K562 (cell line): ENCODE measurements at regions not wholly inside any gene's neighbourhood (a gene's known extent, or its start where the extent isn't known, plus 50 kb on each side); places are given as distances from the start of the nearest gene placed in this dataset.

Source experiments
- HLTF ChIP-seq: fragments of 450-650 bp; IDR thresholded peaks from 2 replicates; pipeline ENCODE4 v1.6.1; 2016
- LARP7 ChIP-seq: fragments of 450-650 bp; IDR thresholded peaks from 2 replicates; pipeline ENCODE4 v1.6.1; 2016
- NBN ChIP-seq: fragments of 450-650 bp; IDR thresholded peaks from 2 replicates; pipeline ENCODE4 v1.6.1; 2016; ENCODE audit warnings: low read depth, mild to moderate bottlenecking
- RCOR1 ChIP-seq, 2 experiments: IDR thresholded peaks; 2 replicates each; pipeline ENCODE4 v1.6.1; 2012; ENCODE audit warnings: low read depth in 2 of 2, low read length in 2 of 2, borderline replicate concordance in 1 of 2, improper control_type of control experiment in 1 of 2
- RHOXF2B ChIP-seq: fragments of 250-450 bp; sonication (Bioruptor Pico); conservative IDR thresholded peaks from 2 replicates; pipeline ENCODE4 v1.5.1; 2021
- TEAD4 ChIP-seq, 2 experiments: sonication (generic) in 1 of 2; formaldehyde crosslinking in 1 of 2; IDR thresholded peaks; 2 replicates each; pipeline versions ENCODE4 v1.6.1 to v1.8.0; 2012 to 2022; ENCODE audit warnings: borderline replicate concordance in 1 of 2, inconsistent platforms in 1 of 2, low read length in 1 of 2, mild to moderate bottlenecking in 1 of 2, missing genetic modification reagents in 1 of 2
- YBX1 ChIP-seq: fragments of 450-650 bp; IDR thresholded peaks from 2 replicates; pipeline ENCODE4 v1.7.1; 2016; ENCODE audit warnings: mild to moderate bottlenecking
- ZNF146 ChIP-seq: IDR thresholded peaks from one replicate; pipeline ENCODE4 v1.6.1; 2018; ENCODE audit warnings: missing compliant biosample characterization; ENCODE audit not compliant: unreplicated experiment
- ZNF780A ChIP-seq: fragments of 250-450 bp; sonication (Bioruptor Pico); IDR thresholded peaks from 2 replicates; pipeline ENCODE4 v1.5.0; 2021; ENCODE audit warnings: mild to moderate bottlenecking
- TF ChIP-seq, protein P1 (sequence below): sonication (generic); formaldehyde crosslinking; IDR thresholded peaks from 2 replicates; pipeline ENCODE4 v1.8.0; 2023; ENCODE audit warnings: mild to moderate bottlenecking, missing genetic modification reagents
- TF ChIP-seq, protein P2 (sequence below): sonication (generic); formaldehyde crosslinking; IDR thresholded peaks from 2 replicates; pipeline ENCODE4 v1.8.1; 2022; ENCODE audit warnings: missing genetic modification reagents
- TF ChIP-seq, protein P3 (sequence below): fragments of 250-450 bp; sonication (Bioruptor Pico); IDR thresholded peaks from 2 replicates; pipeline ENCODE4 v1.8.0; 2021; ENCODE audit warnings: moderate library complexity, mild to moderate bottlenecking, inconsistent platforms

DNA sequence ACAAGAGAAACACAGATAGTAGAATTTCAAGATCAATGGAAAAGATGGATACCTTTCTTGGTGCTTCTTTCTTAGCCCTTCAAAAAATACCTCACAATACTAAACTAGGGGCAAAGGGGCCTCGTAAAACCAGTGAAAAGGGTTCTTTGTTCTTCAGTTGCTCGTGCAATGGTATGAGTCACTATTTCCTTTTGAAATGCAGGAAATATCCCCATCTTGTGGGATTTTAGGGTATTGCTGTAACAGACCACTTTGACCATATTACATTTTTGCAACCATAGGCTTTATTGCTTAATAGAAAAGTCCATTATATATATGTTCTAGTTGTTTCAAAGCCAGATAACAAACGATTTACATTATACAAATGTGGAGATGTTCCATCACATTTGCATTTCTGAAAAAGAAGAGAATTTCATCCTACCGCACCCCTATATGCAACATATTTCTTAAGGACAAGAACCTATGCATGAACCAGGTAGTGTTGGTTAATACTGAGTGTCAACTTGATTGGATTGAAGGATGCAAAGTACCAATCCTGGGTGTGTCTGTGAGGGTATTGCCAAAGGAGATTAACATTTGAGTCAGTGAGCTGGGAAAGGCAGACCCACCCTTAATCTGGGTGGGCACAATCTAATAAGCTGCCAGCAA lies 88.6 kb upstream of the PKN2 start (continued):
- TF ChIP-seq, protein P1, sequence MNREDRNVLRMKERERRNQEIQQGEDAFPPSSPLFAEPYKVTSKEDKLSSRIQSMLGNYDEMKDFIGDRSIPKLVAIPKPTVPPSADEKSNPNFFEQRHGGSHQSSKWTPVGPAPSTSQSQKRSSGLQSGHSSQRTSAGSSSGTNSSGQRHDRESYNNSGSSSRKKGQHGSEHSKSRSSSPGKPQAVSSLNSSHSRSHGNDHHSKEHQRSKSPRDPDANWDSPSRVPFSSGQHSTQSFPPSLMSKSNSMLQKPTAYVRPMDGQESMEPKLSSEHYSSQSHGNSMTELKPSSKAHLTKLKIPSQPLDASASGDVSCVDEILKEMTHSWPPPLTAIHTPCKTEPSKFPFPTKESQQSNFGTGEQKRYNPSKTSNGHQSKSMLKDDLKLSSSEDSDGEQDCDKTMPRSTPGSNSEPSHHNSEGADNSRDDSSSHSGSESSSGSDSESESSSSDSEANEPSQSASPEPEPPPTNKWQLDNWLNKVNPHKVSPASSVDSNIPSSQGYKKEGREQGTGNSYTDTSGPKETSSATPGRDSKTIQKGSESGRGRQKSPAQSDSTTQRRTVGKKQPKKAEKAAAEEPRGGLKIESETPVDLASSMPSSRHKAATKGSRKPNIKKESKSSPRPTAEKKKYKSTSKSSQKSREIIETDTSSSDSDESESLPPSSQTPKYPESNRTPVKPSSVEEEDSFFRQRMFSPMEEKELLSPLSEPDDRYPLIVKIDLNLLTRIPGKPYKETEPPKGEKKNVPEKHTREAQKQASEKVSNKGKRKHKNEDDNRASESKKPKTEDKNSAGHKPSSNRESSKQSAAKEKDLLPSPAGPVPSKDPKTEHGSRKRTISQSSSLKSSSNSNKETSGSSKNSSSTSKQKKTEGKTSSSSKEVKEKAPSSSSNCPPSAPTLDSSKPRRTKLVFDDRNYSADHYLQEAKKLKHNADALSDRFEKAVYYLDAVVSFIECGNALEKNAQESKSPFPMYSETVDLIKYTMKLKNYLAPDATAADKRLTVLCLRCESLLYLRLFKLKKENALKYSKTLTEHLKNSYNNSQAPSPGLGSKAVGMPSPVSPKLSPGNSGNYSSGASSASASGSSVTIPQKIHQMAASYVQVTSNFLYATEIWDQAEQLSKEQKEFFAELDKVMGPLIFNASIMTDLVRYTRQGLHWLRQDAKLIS, result no peak
- TF ChIP-seq ZNF146 (CRISPR knock-in tag) (no peak), TEAD4 (IDR thresholded peaks at IDR 0.05; ENCODE audit: low read length) (no peak), TEAD4 (CRISPR knock-in tag; IDR thresholded peaks at IDR 0.05; ENCODE audit: borderline replicate concordance) (no peak), YBX1 (no peak), HLTF (no peak), NBN (no peak), LARP7 (no peak), RCOR1 (IDR thresholded peaks at IDR 0.05; ENCODE audit: borderline replicate concordance in 1 of 2, low read depth in 2 of 2, low read length in 2 of 2) (no peak), RHOXF2B (CRISPR knock-in tag) (no peak), ZNF780A (CRISPR knock-in tag) (no peak)
- TF ChIP-seq, protein P2, sequence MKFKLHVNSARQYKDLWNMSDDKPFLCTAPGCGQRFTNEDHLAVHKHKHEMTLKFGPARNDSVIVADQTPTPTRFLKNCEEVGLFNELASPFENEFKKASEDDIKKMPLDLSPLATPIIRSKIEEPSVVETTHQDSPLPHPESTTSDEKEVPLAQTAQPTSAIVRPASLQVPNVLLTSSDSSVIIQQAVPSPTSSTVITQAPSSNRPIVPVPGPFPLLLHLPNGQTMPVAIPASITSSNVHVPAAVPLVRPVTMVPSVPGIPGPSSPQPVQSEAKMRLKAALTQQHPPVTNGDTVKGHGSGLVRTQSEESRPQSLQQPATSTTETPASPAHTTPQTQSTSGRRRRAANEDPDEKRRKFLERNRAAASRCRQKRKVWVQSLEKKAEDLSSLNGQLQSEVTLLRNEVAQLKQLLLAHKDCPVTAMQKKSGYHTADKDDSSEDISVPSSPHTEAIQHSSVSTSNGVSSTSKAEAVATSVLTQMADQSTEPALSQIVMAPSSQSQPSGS (CRISPR knock-in tag), result no peak
- TF ChIP-seq, protein P3, sequence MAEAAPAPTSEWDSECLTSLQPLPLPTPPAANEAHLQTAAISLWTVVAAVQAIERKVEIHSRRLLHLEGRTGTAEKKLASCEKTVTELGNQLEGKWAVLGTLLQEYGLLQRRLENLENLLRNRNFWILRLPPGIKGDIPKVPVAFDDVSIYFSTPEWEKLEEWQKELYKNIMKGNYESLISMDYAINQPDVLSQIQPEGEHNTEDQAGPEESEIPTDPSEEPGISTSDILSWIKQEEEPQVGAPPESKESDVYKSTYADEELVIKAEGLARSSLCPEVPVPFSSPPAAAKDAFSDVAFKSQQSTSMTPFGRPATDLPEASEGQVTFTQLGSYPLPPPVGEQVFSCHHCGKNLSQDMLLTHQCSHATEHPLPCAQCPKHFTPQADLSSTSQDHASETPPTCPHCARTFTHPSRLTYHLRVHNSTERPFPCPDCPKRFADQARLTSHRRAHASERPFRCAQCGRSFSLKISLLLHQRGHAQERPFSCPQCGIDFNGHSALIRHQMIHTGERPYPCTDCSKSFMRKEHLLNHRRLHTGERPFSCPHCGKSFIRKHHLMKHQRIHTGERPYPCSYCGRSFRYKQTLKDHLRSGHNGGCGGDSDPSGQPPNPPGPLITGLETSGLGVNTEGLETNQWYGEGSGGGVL (CRISPR knock-in tag), result no peak
